HG02623 (cell line): ENCODE measurements at regions not wholly inside any gene's neighbourhood (a gene's known extent, or its start where the extent isn't known, plus 50 kb on each side); places are given as distances from the start of the nearest gene placed in this dataset.

ENCODE experiments used
- ATAC-seq: cut with Tn5 transposase; IDR thresholded peaks from one replicate; pipeline ENCODE4 v1.9.1; 2021; ENCODE audit warnings: moderate library complexity; ENCODE audit not compliant: unreplicated experiment

- ATAC-seq, result no peak
Measured at GRCh38 chr11:128407962-128408361, 179.4 kb downstream of the ETS1 start.

DNA sequence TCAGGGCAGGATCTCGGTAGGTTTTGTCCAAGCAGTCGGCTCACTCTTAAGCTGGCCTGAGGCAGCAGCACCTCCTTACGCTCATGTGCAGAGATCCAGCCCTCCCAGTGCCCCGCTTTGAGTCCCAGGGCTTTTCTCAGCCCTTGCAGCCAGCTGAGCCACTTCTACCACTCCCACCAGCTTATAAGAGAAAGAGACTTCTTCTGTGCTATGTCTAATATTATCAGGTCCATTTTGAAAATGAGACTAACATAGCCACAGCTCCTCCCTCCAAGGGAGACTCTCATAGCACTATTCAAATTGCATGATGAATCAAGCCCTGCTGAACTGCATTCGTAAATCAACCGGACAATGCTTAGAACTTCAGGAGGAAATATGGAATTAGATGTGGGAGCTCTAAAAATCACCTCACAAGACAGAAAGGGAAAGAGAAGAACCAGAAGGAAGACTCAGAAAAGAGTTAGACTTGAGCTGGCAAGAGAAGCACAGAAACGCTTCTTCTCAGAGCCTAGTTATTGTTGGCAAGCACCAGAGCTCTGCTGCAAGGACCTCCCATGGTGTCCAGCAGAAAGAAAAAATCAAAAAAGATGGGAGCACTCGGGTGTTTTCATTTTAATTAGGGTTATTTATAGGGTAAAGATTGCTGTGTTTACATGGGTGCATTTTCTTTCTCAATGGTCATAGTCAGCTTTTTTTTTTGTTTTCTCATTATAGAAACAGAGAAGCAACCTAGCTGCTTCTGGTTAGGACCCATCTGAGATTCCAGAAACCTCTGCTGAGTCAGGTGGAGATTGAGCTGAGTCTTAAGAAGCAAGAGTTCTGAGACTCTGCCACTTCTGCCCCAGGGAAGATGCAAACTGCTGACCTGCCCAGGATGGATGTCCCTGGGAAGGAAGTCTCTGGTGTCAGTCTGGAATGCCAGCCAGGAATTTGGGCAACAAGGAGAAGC, 181.4 kb downstream of the ETS1 start:
- ATAC-seq, result no peak

DNA sequence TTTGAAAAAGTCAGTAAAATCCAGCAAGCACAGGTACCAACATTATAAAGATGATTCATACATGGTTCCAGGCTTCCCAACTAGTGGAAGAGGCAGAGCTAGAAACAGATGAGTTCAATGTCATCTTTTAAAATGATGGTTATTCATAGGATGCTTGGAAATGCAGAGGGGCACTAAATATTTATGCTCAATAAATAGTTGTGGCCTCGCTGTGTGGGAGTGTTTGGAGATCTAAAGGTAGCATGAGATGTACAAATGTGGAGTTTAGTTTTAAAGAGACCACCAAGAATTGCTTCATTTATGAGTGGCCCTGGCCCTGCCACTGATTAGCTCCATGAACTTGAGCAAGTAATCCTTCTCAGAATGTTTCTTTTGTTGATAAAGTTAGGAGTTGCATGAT, 182.2 kb downstream of the ETS1 start:
- no peak for ATAC-seq

- no peak for ATAC-seq
Measured at GRCh38 chr11:128404437-128404836, 182.9 kb downstream of the ETS1 start.

GRCh38 chr11:128400382-128401203, 186.8 kb downstream of the ETS1 start:
- no peak for ATAC-seq

DNA sequence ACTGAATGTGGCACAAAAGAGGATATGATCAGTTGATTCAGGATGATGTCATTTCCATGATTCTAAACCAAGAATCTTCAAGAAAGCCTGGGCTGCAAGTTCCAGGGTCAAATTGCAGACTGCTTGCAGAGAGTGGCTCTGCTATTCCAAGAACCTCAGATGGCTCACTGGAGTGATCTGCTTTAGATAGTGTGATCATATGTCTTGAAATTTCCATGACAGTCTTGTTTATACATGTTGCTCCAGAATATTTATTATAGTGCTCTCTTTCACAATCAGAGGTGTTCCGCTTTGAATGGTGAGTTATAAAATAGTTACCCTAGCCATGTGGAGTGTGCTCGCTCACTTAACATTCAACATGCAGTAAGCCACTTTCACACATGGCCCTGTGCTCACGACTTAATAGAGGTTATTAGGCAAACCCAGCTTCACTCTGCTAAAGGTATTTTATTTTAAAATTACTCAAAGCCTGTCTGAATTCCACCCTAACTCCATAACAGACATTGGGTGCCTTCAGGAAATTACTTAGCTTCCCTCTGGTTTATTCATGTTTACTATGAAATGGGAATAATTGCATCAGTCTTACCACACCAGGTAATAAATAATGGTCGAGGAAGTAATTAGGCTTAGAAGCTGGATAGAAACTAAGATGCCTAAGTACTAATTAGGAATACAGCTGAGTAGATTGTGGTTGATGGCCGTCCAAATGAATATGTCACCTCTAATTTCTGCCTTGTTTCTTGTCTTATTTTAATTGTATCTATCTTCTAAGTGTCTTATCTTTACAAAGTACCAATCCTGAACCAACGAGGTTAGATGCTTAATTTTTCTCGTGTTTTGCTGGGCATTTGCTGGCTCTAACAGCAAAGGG, 187.9 kb downstream of the ETS1 start:
- ATAC-seq, result peak; percentile 41

DNA sequence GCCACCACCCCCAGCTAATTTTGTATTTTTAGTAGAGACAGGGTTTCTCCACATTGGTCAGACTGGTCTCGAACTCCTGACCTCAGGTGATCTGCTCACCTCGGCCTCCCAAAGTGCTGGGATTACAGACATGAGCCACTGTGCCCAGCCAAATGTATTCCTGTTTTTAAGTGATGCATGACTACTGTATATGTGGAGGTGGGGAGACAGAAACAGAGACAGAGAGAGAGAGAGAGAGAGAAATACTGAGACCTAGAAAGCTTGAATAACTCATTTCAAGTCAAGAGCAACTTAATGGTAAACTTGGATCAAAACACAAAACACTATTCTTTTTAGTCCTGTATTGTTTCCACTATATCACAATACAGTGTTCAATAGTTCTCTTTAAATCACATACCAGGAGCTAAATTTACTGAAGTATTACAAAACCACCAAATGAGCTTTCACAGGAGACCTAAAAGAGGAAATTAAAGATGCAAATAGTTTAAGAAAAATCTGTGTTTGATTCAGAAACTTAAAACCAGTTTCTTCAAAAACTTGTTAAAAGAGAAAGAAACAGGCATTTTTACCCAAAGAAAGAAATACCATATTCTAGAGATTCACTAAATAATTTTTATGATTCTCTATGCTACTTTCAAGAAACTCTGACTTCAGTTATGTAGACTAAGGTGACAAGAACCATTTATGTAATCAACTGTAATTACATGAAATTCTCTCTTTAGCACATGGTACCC, 188.7 kb downstream of the ETS1 start:
- ATAC-seq, result peak; percentile 37

DNA sequence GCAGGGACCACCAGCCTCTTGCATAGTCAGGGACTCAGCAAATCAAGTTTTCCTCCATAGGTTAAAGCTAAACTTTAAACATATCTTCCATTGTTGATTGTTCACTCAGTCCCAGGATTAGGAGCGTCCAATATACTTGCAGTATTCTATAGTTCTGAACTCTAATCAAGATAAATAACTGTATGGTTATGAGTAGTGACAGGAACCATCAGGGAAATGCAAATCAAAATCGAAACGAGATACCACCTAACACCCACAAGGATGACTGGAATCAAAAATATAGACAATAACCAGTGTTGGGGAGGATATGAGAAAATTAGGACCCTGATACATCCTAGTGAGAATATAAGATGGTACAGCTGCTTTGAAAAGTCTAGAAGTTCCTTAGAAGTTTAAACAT, 190.0 kb downstream of the ETS1 start:
- no peak for ATAC-seq

GRCh38 chr11:128394431-128395089, 192.8 kb downstream of the ETS1 start:
- ATAC-seq, result no peak

DNA sequence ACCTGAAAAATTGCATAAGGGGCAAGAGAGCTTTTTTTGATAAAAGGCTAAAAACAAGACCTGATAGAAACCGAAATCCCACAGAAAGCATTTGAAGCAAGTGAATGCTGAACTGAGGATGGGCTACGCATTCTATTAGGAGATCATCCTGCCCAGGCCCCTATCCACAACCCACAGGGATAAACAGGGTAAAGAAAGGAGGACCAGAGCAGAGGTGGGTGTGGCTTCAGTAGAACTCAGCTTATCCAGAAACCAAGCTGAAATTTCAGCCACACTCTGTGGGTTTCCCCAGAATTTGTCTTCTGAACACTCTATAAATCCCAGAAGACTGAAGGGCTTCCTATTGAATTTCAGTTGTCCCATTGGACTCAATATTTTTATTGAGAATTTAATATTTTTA, 195.1 kb downstream of the ETS1 start:
- no peak for ATAC-seq

GRCh38 chr11:128391811-128392210, 195.5 kb downstream of the ETS1 start:
- ATAC-seq, result no peak

DNA sequence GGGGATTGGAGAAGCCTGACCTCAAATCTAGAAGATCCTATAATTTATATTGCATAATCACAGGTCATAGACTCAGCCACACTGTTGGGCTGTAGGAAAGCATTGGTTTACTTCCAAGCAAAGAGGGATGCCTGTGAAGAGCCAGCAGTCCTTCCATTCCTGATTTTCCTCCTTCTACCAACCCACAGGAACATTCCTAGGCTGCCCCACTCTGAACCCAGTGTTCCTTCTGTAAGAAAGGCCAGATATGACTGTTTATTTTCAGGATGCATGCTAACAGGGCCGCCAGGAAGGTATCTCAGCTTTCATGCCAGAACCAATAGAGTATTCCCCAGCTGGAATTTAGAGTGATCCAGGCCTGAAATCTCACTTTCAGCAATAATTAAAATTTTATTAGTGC, 197.1 kb downstream of the ETS1 start:
- ATAC-seq, result no peak

- no peak for ATAC-seq
Measured at GRCh38 chr11:128389461-128389976, 197.8 kb downstream of the ETS1 start.

GRCh38 chr11:128388206-128388815, 199.0 kb downstream of the ETS1 start:
- ATAC-seq, result no peak

DNA sequence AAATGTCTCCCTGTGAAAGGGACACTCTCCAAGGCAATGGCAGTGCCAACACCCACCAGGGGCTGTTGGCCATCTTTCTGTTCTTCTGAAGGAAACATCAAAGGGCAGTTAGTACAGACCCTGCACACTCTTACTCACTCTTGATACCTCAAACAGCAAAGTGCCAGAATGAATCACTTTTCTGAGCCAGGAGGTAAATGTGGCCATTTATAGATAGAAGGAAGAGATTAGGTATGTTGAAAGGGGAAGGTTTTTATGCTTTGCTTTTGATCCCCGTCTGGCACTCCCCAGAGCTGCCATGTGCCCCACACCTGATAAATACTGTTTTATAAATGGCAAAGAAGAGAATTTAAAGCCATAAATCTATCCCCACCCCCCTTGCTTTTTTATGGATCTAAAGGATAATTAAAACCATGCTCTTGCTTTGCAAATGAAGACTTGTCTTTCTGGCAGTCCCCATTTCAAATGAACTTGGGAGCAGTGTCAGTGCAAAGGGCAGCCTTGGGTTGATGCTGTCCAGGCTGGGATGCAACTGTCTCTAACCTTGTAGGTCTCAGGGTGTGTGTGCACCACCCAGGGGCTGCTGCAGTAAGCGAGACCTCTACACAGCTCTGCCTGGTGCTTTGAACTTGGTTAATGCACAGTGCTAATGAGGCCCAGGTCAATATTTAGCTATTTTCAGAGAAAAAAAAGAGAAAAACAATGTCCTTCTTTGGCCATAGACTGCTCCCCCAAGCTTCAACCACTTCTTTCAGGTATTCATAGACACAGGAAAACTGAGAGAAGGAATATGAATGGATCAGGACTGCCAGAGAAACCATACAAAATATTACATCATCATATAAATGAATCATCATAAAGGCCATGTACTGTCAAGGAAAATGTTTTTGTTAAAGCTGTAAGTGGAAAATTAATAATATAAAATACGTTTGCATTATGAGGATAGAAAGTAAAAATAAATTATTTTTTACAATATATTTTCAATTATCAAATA, 207.5 kb downstream of the ETS1 start:
- ATAC-seq, result no peak

GRCh38 chr11:128375961-128376360, 211.4 kb downstream of the ETS1 start:
- no peak for ATAC-seq

DNA sequence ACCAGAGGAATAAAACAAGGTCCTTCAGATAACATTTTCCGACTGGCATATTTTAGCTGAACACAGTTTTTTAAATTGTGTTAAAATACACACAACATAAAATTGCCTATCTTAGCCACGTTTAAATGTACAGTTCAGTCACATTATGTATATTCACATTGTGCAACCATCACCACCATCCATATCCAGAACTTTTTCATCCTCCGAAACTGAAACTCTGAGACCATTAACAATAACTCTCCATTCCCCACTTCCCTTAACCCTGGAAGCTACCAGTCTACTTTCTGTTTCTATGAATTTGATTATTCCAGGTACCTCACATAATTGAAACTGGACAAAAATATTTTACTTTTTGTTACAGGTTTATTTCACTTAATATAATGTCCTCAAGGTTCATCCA, 213.3 kb downstream of the ETS1 start:
- ATAC-seq, result no peak

- no peak for ATAC-seq
Measured at GRCh38 chr11:128372977-128373376, 214.4 kb downstream of the ETS1 start.
